Neuronal stem cell (in vitro differentiated cells): ENCODE measurements at regions not wholly inside any gene's neighbourhood (a gene's known extent, or its start where the extent isn't known, plus 50 kb on each side); places are given as distances from the start of the nearest gene placed in this dataset.
A peak's percentile ranks its signal among the peaks of the same experiment; 100 is the strongest.

Experiments
- DNase-seq: peaks from one replicate; pipeline ENCODE4 v3.0.0-alpha.2; 2013; ENCODE audit warnings: low spot score
- H2AFZ ChIP-seq: one replicate; pipeline ENCODE4 v1.6.1; 2013; ENCODE audit warnings: mild to moderate bottlenecking, low read length, inconsistent platforms
- H2AK5ac ChIP-seq: 2 replicates; pipeline ENCODE4 v1.6.1; 2013; ENCODE audit warnings: low read depth, mild to moderate bottlenecking, inconsistent platforms, low read length, moderate library complexity, mixed read lengths
- H2BK120ac ChIP-seq: 2 replicates; pipeline ENCODE4 v1.6.1; 2013; ENCODE audit warnings: low read depth, mild to moderate bottlenecking, inconsistent platforms, low read length, moderate library complexity, mixed read lengths
- H2BK12ac ChIP-seq: one replicate; pipeline ENCODE4 v1.6.1; 2013; ENCODE audit warnings: low read length, inconsistent platforms
- H2BK15ac ChIP-seq: 2 replicates; pipeline ENCODE4 v1.6.1; 2013; ENCODE audit warnings: mild to moderate bottlenecking, low read length, inconsistent platforms, mixed read lengths
- H2BK5ac ChIP-seq: one replicate; pipeline ENCODE4 v1.6.1; 2013; ENCODE audit warnings: inconsistent platforms, mild to moderate bottlenecking, low read length, moderate library complexity
- H3K14ac ChIP-seq: one replicate; pipeline ENCODE4 v1.6.1; 2013; ENCODE audit warnings: low read length, inconsistent platforms
- H3K18ac ChIP-seq: 2 replicates; pipeline ENCODE4 v1.6.1; 2013; ENCODE audit warnings: low read length, inconsistent platforms
- H3K23ac ChIP-seq: 2 replicates; pipeline ENCODE4 v1.6.1; 2013; ENCODE audit warnings: low read depth, mild to moderate bottlenecking, mixed read lengths, low read length, inconsistent platforms; ENCODE audit not compliant: poor library complexity
- H3K27ac ChIP-seq: replicated peaks from 3 replicates; pipeline ENCODE4 v1.5.1; 2013; ENCODE audit warnings: low read length, inconsistent platforms
- H3K27me3 ChIP-seq, 3 experiments: 2 replicates each; pipeline ENCODE4 v1.6.1; 2013; ENCODE audit warnings: low read length in 3 of 3, mild to moderate bottlenecking in 2 of 3, inconsistent platforms in 1 of 3, low read depth in 1 of 3, mixed read lengths in 1 of 3, moderate library complexity in 1 of 3; ENCODE audit not compliant: control insufficient read depth in 3 of 3, insufficient read depth in 3 of 3
- H3K36me3 ChIP-seq, 2 donors: replicated peaks in 1 of 2; 2 replicates each; pipeline ENCODE4 v1.6.1; 2013; ENCODE audit warnings: low read length in 2 of 2; ENCODE audit not compliant: control insufficient read depth in 2 of 2, insufficient read depth in 2 of 2
- H3K4ac ChIP-seq: 2 replicates; pipeline ENCODE4 v1.6.1; 2013; ENCODE audit warnings: inconsistent platforms, mild to moderate bottlenecking, low read length, moderate library complexity
- H3K4me1 ChIP-seq, 2 donors: 1 replicate in 1 of 2; 2 replicates in 1 of 2; pipeline ENCODE4 v1.6.1; 2013; ENCODE audit warnings: low read length in 2 of 2, low read depth in 1 of 2; ENCODE audit not compliant: control insufficient read depth in 2 of 2, insufficient read depth in 1 of 2
- H3K4me2 ChIP-seq: one replicate; pipeline ENCODE4 v1.6.1; 2013; ENCODE audit warnings: mild to moderate bottlenecking, low read length, inconsistent platforms; ENCODE audit not compliant: insufficient read depth, poor library complexity, severe bottlenecking
- H3K4me3 ChIP-seq, 2 donors: 2 replicates each; pipeline ENCODE4 v1.5.1; 2013; ENCODE audit warnings: low read length in 2 of 2, mild to moderate bottlenecking in 2 of 2, inconsistent platforms in 1 of 2, moderate library complexity in 1 of 2
- H3K79me1 ChIP-seq: one replicate; pipeline ENCODE4 v1.6.1; 2013; ENCODE audit warnings: low read depth, mild to moderate bottlenecking, inconsistent platforms, low read length, moderate library complexity
- H3K9ac ChIP-seq: one replicate; pipeline ENCODE4 v1.6.1; 2013; ENCODE audit warnings: mild to moderate bottlenecking, low read depth, low read length, inconsistent platforms; ENCODE audit not compliant: poor library complexity
- H3K9me3 ChIP-seq, 2 donors: replicated peaks in 1 of 2; 2 replicates each; pipeline versions ENCODE3 to v1.6.1; 2013; ENCODE audit warnings: low read length in 2 of 2, mild to moderate bottlenecking in 2 of 2, inconsistent platforms in 1 of 2, low read depth in 1 of 2, mixed read lengths in 1 of 2, moderate library complexity in 1 of 2; ENCODE audit not compliant: control insufficient read depth in 2 of 2, insufficient read depth in 1 of 2
- H4K8ac ChIP-seq: one replicate; pipeline ENCODE4 v1.6.1; 2013; ENCODE audit warnings: low read depth, mild to moderate bottlenecking, inconsistent platforms, low read length, moderate library complexity
- H4K91ac ChIP-seq: one replicate; pipeline ENCODE4 v1.6.1; 2013; ENCODE audit warnings: low read length, low read depth, mild to moderate bottlenecking, inconsistent platforms; ENCODE audit not compliant: poor library complexity
- WGBS, 2 donors: extraction: QIAGEN DNeasy Blood & Tissue Kit; methylation state at CpG; one replicate each; pipeline ENCODE4 v1.1.7; 2013; ENCODE audit warnings: missing lambda C conversion rate in 2 of 2, mixed read lengths in 1 of 2; ENCODE audit not compliant: insufficient read length in 2 of 2, insufficient replicate concordance in 1 of 2; ENCODE audit errors: extremely low coverage in 2 of 2; 5-methylcytosine and 5-hydroxymethylcytosine counted together

- H3K9me3 ChIP-seq = no peaks in the 10 kb centered on the region
- no peak overlapping the region for H3K4me2 ChIP-seq
- no peak overlapping the region for H4K8ac ChIP-seq
- no peaks in the 10 kb centered on the region for H3K79me1 ChIP-seq
- H3K14ac ChIP-seq = no peak overlapping the region
- H2AK5ac ChIP-seq = no peak overlapping the region
- WGBS, 2 donors = no CpG with 5 or more reads among the region's 3 CpGs
- no peaks in the 10 kb centered on the region for H3K27me3 ChIP-seq
- no peak for DNase-seq
- H2BK15ac ChIP-seq = no peak overlapping the region
- H3K27ac ChIP-seq = no peak overlapping the region
- no peak overlapping the region for H3K18ac ChIP-seq
- no peak overlapping the region for H2BK12ac ChIP-seq
- H2BK5ac ChIP-seq = no peak overlapping the region
- no peak overlapping the region for H3K23ac ChIP-seq
- H2AFZ ChIP-seq = peak overlapping the region; percentile 48
- H3K9ac ChIP-seq = no peak overlapping the region
- no peaks in the 10 kb centered on the region for H3K36me3 ChIP-seq
- no peak overlapping the region for H2BK120ac ChIP-seq
- no peak overlapping the region for H3K4ac ChIP-seq
- H4K91ac ChIP-seq = no peak overlapping the region
- no peaks in the 10 kb centered on the region for H3K4me1 ChIP-seq
- H3K4me3 ChIP-seq = no peak overlapping the region
These were observed 670.1 kb upstream of the CDH9 start for GRCh38 chr5:27708534-27708933.

- no peak overlapping the region for H3K23ac ChIP-seq
- no peak overlapping the region for H3K9ac ChIP-seq
- H3K79me1 ChIP-seq = no peaks in the 10 kb centered on the region
- no peak overlapping the region for H3K18ac ChIP-seq
- H2BK120ac ChIP-seq = no peak overlapping the region
- no peak overlapping the region for H2AK5ac ChIP-seq
- H3K27me3 ChIP-seq = no peaks in the 10 kb centered on the region
- H3K4ac ChIP-seq = no peak overlapping the region
- H3K4me1 ChIP-seq = peaks cover 0 to 4% of the 10 kb centered on the region in 2 donors
- no peak overlapping the region for H3K4me3 ChIP-seq
- no peak overlapping the region for H2BK5ac ChIP-seq
- no peak overlapping the region for H3K14ac ChIP-seq
- no peak overlapping the region for H4K8ac ChIP-seq
- no peak for DNase-seq
- H2BK15ac ChIP-seq = no peak overlapping the region
- H3K4me2 ChIP-seq = no peak overlapping the region
- no peak overlapping the region for H2AFZ ChIP-seq
- H3K27ac ChIP-seq = no peak overlapping the region
- H3K36me3 ChIP-seq = no peaks in the 10 kb centered on the region
- H2BK12ac ChIP-seq = no peak overlapping the region
- H4K91ac ChIP-seq = no peak overlapping the region
- H3K9me3 ChIP-seq = no peaks in the 10 kb centered on the region
These were observed 668.4 kb upstream of the CDH9 start for GRCh38 chr5:27706832-27707231.

GRCh38 chr5:27705661-27706060 lies 667.3 kb upstream of the CDH9 start:
- no peaks in the 10 kb centered on the region for H3K27me3 ChIP-seq
- H3K14ac ChIP-seq = no peak overlapping the region
- no peak overlapping the region for H3K27ac ChIP-seq
- no peak overlapping the region for H2AK5ac ChIP-seq
- no peak overlapping the region for H3K9ac ChIP-seq
- no peak overlapping the region for H3K18ac ChIP-seq
- H3K79me1 ChIP-seq = no peaks in the 10 kb centered on the region
- no peak overlapping the region for H4K8ac ChIP-seq
- H3K4ac ChIP-seq = no peak overlapping the region
- no peak overlapping the region for H3K4me2 ChIP-seq
- no CpG with 5 or more reads among the region's 3 CpGs for WGBS, 2 donors
- no peaks in the 10 kb centered on the region for H3K36me3 ChIP-seq
- H2BK120ac ChIP-seq = no peak overlapping the region
- no peak overlapping the region for H2BK15ac ChIP-seq
- H2BK5ac ChIP-seq = no peak overlapping the region
- no peak overlapping the region for H3K23ac ChIP-seq
- H3K4me1 ChIP-seq = peaks cover 0 to 4% of the 10 kb centered on the region in 2 donors
- no peak overlapping the region for H2AFZ ChIP-seq
- no peaks in the 10 kb centered on the region for H3K9me3 ChIP-seq
- DNase-seq = no peak
- H2BK12ac ChIP-seq = no peak overlapping the region
- no peak overlapping the region for H3K4me3 ChIP-seq
- no peak overlapping the region for H4K91ac ChIP-seq

GRCh38 chr5:27701931-27702903 lies 663.8 kb upstream of the CDH9 start:
- H2AK5ac ChIP-seq = no peak overlapping the region
- no peak overlapping the region for H2BK120ac ChIP-seq
- no peaks in the 10 kb centered on the region for H3K27me3 ChIP-seq
- H3K4me1 ChIP-seq = peaks cover 0 to 4% of the 10 kb centered on the region in 2 donors
- no peaks in the 10 kb centered on the region for H3K36me3 ChIP-seq
- H4K91ac ChIP-seq = no peak overlapping the region
- no peak overlapping the region for H3K23ac ChIP-seq
- WGBS, 2 donors = no CpG with 5 or more reads among the region's 7 CpGs
- peak overlapping the region; percentile 69 for H2AFZ ChIP-seq
- H4K8ac ChIP-seq = no peak overlapping the region
- peak; percentile 62 for DNase-seq
- no peak overlapping the region for H2BK12ac ChIP-seq
- no peak overlapping the region for H2BK15ac ChIP-seq
- H3K4ac ChIP-seq = no peak overlapping the region
- H3K9ac ChIP-seq = no peak overlapping the region
- H3K4me3 ChIP-seq = no peak overlapping the region
- H3K18ac ChIP-seq = no peak overlapping the region
- no peak overlapping the region for H3K14ac ChIP-seq
- H3K9me3 ChIP-seq = no peaks in the 10 kb centered on the region
- no peak overlapping the region for H2BK5ac ChIP-seq
- peak overlapping the region; percentile 14 for H3K27ac ChIP-seq
- H3K4me2 ChIP-seq = no peak overlapping the region
- H3K79me1 ChIP-seq = no peaks in the 10 kb centered on the region
